ENCODE measurements at regions not wholly inside any gene's neighbourhood (a gene's known extent, or its start where the extent isn't known, plus 50 kb on each side); places are given as distances from the start of the nearest gene placed in this dataset.

- H3K4me1 ChIP-seq (ENCODE audit: control insufficient read depth, insufficient read depth, low read depth, low read length): no peaks in the 10 kb centered on the region
- H3K4ac ChIP-seq (ENCODE audit: low read depth in 1 of 2, low read length in 2 of 2): no peak overlapping the region
- H3K27ac ChIP-seq (ENCODE audit: low read length, poor library complexity, severe bottlenecking): no peak overlapping the region
- H2AK5ac ChIP-seq (ENCODE audit: low read length, severe bottlenecking): no peak overlapping the region
- H3K23ac ChIP-seq (ENCODE audit: low read length in 2 of 2): no peak overlapping the region
- H3K4me2 ChIP-seq (ENCODE audit: low read length, poor library complexity, severe bottlenecking): no peak overlapping the region
- H3K27me3 ChIP-seq (ENCODE audit: control insufficient read depth in 1 of 2, insufficient read depth in 1 of 2, low read length in 2 of 2): no peaks in the 10 kb centered on the region
- H3K14ac ChIP-seq (ENCODE audit: low read length in 2 of 2): no peak overlapping the region
- H2BK5ac ChIP-seq (ENCODE audit: low read depth, low read length, poor library complexity, severe bottlenecking): no peak overlapping the region
- H3K18ac ChIP-seq (ENCODE audit: low read depth in 1 of 2, low read length in 2 of 2): no peak overlapping the region
- no peak overlapping the region for H2AFZ ChIP-seq (ENCODE audit: low read depth, low read length)
- no peak overlapping the region for H4K8ac ChIP-seq (ENCODE audit: low read length)
- no peak overlapping the region for H3K9ac ChIP-seq (ENCODE audit: low read length)
- no peak overlapping the region for H2BK12ac ChIP-seq (ENCODE audit: low read length in 2 of 2)
- no peak overlapping the region for H2BK15ac ChIP-seq (ENCODE audit: low read depth, poor library complexity, severe bottlenecking)
- no peak overlapping the region for H2BK120ac ChIP-seq (ENCODE audit: low read depth, low read length)
- 100% methylated on average over 1 of the region's 2 CpGs for WGBS
- no peaks in the 10 kb centered on the region for H3K36me3 ChIP-seq (ENCODE audit: control insufficient read depth in 1 of 2, insufficient read depth in 2 of 2, low read depth in 1 of 2, low read length in 2 of 2)
- no peak overlapping the region for H4K91ac ChIP-seq (ENCODE audit: low read length)
- H3K9me3 ChIP-seq (ENCODE audit: control insufficient read depth, low read length): no peaks in the 10 kb centered on the region
- DNase-seq: no peak
- H3K79me1 ChIP-seq (replicated peaks; ENCODE audit: low read length, poor library complexity, severe bottlenecking): no peaks in the 10 kb centered on the region
- no peak overlapping the region for H3K4me3 ChIP-seq (ENCODE audit: insufficient read depth in 1 of 2, low read depth in 1 of 2, low read length in 2 of 2)
These were observed 135.6 kb downstream of the FBXO8 start for GRCh38 chr4:174147863-174148262.

DNA sequence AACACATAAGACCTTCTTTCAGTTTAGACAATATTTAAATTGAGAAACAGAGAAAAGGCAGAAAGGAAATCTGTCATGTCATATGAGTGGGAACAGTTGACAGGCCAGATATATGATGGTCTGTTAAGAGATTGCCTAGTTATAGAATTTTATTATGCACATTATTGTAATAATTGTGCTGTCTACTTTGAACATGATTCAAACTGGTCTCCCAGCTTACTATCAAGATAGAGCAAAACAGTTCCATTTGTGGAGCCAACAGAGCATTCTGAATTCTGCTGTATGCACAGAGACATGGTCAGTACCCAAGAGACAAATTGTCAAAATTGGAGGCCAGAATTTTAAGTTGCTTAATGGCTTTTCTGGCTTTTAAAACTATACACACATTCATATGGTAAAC lies 139.4 kb downstream of the FBXO8 start:
- no peaks in the 10 kb centered on the region for H3K4me1 ChIP-seq (ENCODE audit: control insufficient read depth, insufficient read depth, low read depth, low read length)
- no peak overlapping the region for H3K14ac ChIP-seq (ENCODE audit: low read length in 2 of 2)
- H3K23ac ChIP-seq (ENCODE audit: low read length in 2 of 2): no peak overlapping the region
- H3K27ac ChIP-seq (ENCODE audit: low read length, poor library complexity, severe bottlenecking): no peak overlapping the region
- H2BK12ac ChIP-seq (ENCODE audit: low read length in 2 of 2): no peak overlapping the region
- H2BK120ac ChIP-seq (ENCODE audit: low read depth, low read length): no peak overlapping the region
- H3K4me3 ChIP-seq (ENCODE audit: insufficient read depth in 1 of 2, low read depth in 1 of 2, low read length in 2 of 2): no peak overlapping the region
- no peak overlapping the region for H2AK5ac ChIP-seq (ENCODE audit: low read length, severe bottlenecking)
- no peak overlapping the region for H2BK15ac ChIP-seq (ENCODE audit: low read depth, poor library complexity, severe bottlenecking)
- H2BK5ac ChIP-seq (ENCODE audit: low read depth, low read length, poor library complexity, severe bottlenecking): no peak overlapping the region
- H3K9ac ChIP-seq (ENCODE audit: low read length): no peak overlapping the region
- H2AFZ ChIP-seq (ENCODE audit: low read depth, low read length): no peak overlapping the region
- no peaks in the 10 kb centered on the region for H3K36me3 ChIP-seq (ENCODE audit: control insufficient read depth in 1 of 2, insufficient read depth in 2 of 2, low read depth in 1 of 2, low read length in 2 of 2)
- DNase-seq: no peak
- no peaks in the 10 kb centered on the region for H3K27me3 ChIP-seq (ENCODE audit: control insufficient read depth in 1 of 2, insufficient read depth in 1 of 2, low read length in 2 of 2)
- H3K4me2 ChIP-seq (ENCODE audit: low read length, poor library complexity, severe bottlenecking): no peak overlapping the region
- H3K18ac ChIP-seq (ENCODE audit: low read depth in 1 of 2, low read length in 2 of 2): no peak overlapping the region
- no peak overlapping the region for H4K8ac ChIP-seq (ENCODE audit: low read length)
- H3K4ac ChIP-seq (ENCODE audit: low read depth in 1 of 2, low read length in 2 of 2): no peak overlapping the region
- H3K9me3 ChIP-seq (ENCODE audit: control insufficient read depth, low read length): no peaks in the 10 kb centered on the region
- no peak overlapping the region for H4K91ac ChIP-seq (ENCODE audit: low read length)
- no peaks in the 10 kb centered on the region for H3K79me1 ChIP-seq (replicated peaks; ENCODE audit: low read length, poor library complexity, severe bottlenecking)

DNA sequence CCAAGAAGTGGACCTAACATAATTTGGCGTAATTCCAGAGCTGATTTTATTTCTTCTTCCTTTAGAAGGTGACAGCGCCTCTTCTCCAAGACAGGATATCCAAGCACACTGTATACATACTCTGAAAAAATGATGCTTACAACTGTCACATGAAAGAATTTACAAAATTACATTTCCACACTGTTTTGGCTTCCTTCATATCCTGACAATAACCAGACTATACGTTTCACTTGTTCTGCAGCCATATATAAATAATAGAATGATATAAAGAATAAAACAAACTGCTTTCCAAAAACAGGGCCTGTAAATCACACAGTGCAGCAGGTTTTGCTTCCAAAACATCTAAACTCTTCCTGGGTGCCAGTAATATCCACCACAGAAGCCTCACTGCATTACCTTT lies 141.6 kb downstream of the FBXO8 start:
- H3K4ac ChIP-seq (ENCODE audit: low read depth in 1 of 2, low read length in 2 of 2): no peak overlapping the region
- no peaks in the 10 kb centered on the region for H3K27me3 ChIP-seq (ENCODE audit: control insufficient read depth in 1 of 2, insufficient read depth in 1 of 2, low read length in 2 of 2)
- no peaks in the 10 kb centered on the region for H3K9me3 ChIP-seq (ENCODE audit: control insufficient read depth, low read length)
- DNase-seq: no peak
- no peak overlapping the region for H3K23ac ChIP-seq (ENCODE audit: low read length in 2 of 2)
- H3K4me3 ChIP-seq (ENCODE audit: insufficient read depth in 1 of 2, low read depth in 1 of 2, low read length in 2 of 2): no peak overlapping the region
- H2BK120ac ChIP-seq (ENCODE audit: low read depth, low read length): no peak overlapping the region
- H2AFZ ChIP-seq (ENCODE audit: low read depth, low read length): no peak overlapping the region
- no peak overlapping the region for H3K27ac ChIP-seq (ENCODE audit: low read length, poor library complexity, severe bottlenecking)
- no peak overlapping the region for H2AK5ac ChIP-seq (ENCODE audit: low read length, severe bottlenecking)
- H3K4me1 ChIP-seq (ENCODE audit: control insufficient read depth, insufficient read depth, low read depth, low read length): no peaks in the 10 kb centered on the region
- no peaks in the 10 kb centered on the region for H3K36me3 ChIP-seq (ENCODE audit: control insufficient read depth in 1 of 2, insufficient read depth in 2 of 2, low read depth in 1 of 2, low read length in 2 of 2)
- H2BK15ac ChIP-seq (ENCODE audit: low read depth, poor library complexity, severe bottlenecking): no peak overlapping the region
- no peak overlapping the region for H4K8ac ChIP-seq (ENCODE audit: low read length)
- no peak overlapping the region for H2BK5ac ChIP-seq (ENCODE audit: low read depth, low read length, poor library complexity, severe bottlenecking)
- no peaks in the 10 kb centered on the region for H3K79me1 ChIP-seq (replicated peaks; ENCODE audit: low read length, poor library complexity, severe bottlenecking)
- no peak overlapping the region for H4K91ac ChIP-seq (ENCODE audit: low read length)
- no peak overlapping the region for H3K18ac ChIP-seq (ENCODE audit: low read depth in 1 of 2, low read length in 2 of 2)
- no peak overlapping the region for H3K4me2 ChIP-seq (ENCODE audit: low read length, poor library complexity, severe bottlenecking)
- no peak overlapping the region for H2BK12ac ChIP-seq (ENCODE audit: low read length in 2 of 2)
- no peak overlapping the region for H3K9ac ChIP-seq (ENCODE audit: low read length)
- 97% methylated on average over 2 of the region's 3 CpGs for WGBS
- H3K14ac ChIP-seq (ENCODE audit: low read length in 2 of 2): no peak overlapping the region

GRCh38 chr4:174138616-174139015 lies 144.9 kb downstream of the FBXO8 start:
- 83% methylated on average over 1 of the region's 1 CpG for WGBS
- no peak for DNase-seq

More at GRCh38 chr4:174138616-174139015, 144.9 kb downstream of the FBXO8 start:
- H2BK12ac ChIP-seq (ENCODE audit: low read length in 2 of 2): no peak overlapping the region
- no peak overlapping the region for H2BK120ac ChIP-seq (ENCODE audit: low read depth, low read length)
- no peaks in the 10 kb centered on the region for H3K4me1 ChIP-seq (ENCODE audit: control insufficient read depth, insufficient read depth, low read depth, low read length)
- H3K18ac ChIP-seq (ENCODE audit: low read depth in 1 of 2, low read length in 2 of 2): no peak overlapping the region
- no peaks in the 10 kb centered on the region for H3K27me3 ChIP-seq (ENCODE audit: control insufficient read depth in 1 of 2, insufficient read depth in 1 of 2, low read length in 2 of 2)
- no peak overlapping the region for H3K9ac ChIP-seq (ENCODE audit: low read length)
- H3K4ac ChIP-seq (ENCODE audit: low read depth in 1 of 2, low read length in 2 of 2): no peak overlapping the region
- no peak overlapping the region for H2AK5ac ChIP-seq (ENCODE audit: low read length, severe bottlenecking)
- H2BK15ac ChIP-seq (ENCODE audit: low read depth, poor library complexity, severe bottlenecking): no peak overlapping the region
- H3K9me3 ChIP-seq (ENCODE audit: control insufficient read depth, low read length): no peaks in the 10 kb centered on the region
- H3K14ac ChIP-seq (ENCODE audit: low read length in 2 of 2): no peak overlapping the region
- H3K27ac ChIP-seq (ENCODE audit: low read length, poor library complexity, severe bottlenecking): no peak overlapping the region
- H3K4me3 ChIP-seq (ENCODE audit: insufficient read depth in 1 of 2, low read depth in 1 of 2, low read length in 2 of 2): no peak overlapping the region
- no peak overlapping the region for H4K91ac ChIP-seq (ENCODE audit: low read length)
- H4K8ac ChIP-seq (ENCODE audit: low read length): no peak overlapping the region
- H3K4me2 ChIP-seq (ENCODE audit: low read length, poor library complexity, severe bottlenecking): no peak overlapping the region
- no peak overlapping the region for H3K23ac ChIP-seq (ENCODE audit: low read length in 2 of 2)
- H2BK5ac ChIP-seq (ENCODE audit: low read depth, low read length, poor library complexity, severe bottlenecking): no peak overlapping the region
- no peak overlapping the region for H2AFZ ChIP-seq (ENCODE audit: low read depth, low read length)
- H3K79me1 ChIP-seq (replicated peaks; ENCODE audit: low read length, poor library complexity, severe bottlenecking): no peaks in the 10 kb centered on the region
- no peaks in the 10 kb centered on the region for H3K36me3 ChIP-seq (ENCODE audit: control insufficient read depth in 1 of 2, insufficient read depth in 2 of 2, low read depth in 1 of 2, low read length in 2 of 2)

All from mesenchymal stem cell (in vitro differentiated cells and primary cell).